RWPE1 (cell line): ENCODE measurements at regions not wholly inside any gene's neighbourhood (a gene's known extent, or its start where the extent isn't known, plus 50 kb on each side); places are given as distances from the start of the nearest gene placed in this dataset.

Experiments
- CTCF ChIA-PET: fragments of 350-600 bp; sonication (Branson Sonifier 250); formaldehyde crosslinking; extraction: SDS; loops from one replicate; lab custom pipeline; 2021; lab: Yijun Ruan, JAX
- POLR2A ChIA-PET: fragments of 400-600 bp; formaldehyde crosslinking; extraction: SDS; loops from one replicate; lab custom pipeline; 2020; ENCODE audit warnings: antibody characterized with exemption; ENCODE audit not compliant: low non-redundant PET; lab: Yijun Ruan, JAX
- DNase-seq: peaks from one replicate; pipeline ENCODE4 v3.0.0; 2012; ENCODE audit warnings: low spot score
- H3K27ac ChIP-seq: fragments of 450-650 bp; 2 replicates; pipeline ENCODE4 v1.5.1; 2017
- TF ChIP-seq, protein P1 (sequence below): fragments of 450-650 bp; conservative IDR thresholded peaks from 2 replicates; pipeline ENCODE4 v1.5.1; 2017; ENCODE audit warnings: low read depth, mild to moderate bottlenecking

DNA sequence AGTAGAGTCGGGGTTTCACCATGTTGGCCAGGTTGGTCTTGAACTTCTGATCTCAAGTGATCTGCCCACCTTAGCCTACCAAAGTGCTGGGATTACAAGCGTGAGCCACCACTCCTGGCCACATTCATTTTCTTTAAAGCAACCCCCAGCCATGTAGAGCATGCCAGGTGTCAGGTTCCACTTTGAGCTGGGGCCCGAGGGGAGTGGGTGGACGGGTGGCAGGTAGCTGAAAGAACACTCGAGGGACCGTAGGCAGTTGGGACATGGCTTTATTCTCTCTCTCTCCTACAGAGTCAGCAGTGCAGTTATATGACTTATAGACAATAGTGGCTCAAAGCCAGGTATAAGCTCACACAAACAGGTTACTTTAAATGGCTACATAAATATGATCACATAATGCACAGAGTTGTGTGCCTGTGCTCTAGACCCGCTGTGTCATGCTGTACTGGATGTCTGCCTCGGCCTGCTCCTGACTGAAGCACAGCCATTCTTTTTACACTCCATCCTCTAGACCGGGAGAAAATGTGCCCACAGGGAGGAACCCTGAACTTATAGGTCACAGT is 60.5 kb upstream of the FAM120A start:
- TF ChIP-seq, protein P1, sequence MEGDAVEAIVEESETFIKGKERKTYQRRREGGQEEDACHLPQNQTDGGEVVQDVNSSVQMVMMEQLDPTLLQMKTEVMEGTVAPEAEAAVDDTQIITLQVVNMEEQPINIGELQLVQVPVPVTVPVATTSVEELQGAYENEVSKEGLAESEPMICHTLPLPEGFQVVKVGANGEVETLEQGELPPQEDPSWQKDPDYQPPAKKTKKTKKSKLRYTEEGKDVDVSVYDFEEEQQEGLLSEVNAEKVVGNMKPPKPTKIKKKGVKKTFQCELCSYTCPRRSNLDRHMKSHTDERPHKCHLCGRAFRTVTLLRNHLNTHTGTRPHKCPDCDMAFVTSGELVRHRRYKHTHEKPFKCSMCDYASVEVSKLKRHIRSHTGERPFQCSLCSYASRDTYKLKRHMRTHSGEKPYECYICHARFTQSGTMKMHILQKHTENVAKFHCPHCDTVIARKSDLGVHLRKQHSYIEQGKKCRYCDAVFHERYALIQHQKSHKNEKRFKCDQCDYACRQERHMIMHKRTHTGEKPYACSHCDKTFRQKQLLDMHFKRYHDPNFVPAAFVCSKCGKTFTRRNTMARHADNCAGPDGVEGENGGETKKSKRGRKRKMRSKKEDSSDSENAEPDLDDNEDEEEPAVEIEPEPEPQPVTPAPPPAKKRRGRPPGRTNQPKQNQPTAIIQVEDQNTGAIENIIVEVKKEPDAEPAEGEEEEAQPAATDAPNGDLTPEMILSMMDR = no peak
- POLR2A ChIA-PET = no interaction called here
- CTCF ChIA-PET = no interaction called here
- no peak overlapping the region for H3K27ac ChIP-seq
- no peak for DNase-seq

DNA sequence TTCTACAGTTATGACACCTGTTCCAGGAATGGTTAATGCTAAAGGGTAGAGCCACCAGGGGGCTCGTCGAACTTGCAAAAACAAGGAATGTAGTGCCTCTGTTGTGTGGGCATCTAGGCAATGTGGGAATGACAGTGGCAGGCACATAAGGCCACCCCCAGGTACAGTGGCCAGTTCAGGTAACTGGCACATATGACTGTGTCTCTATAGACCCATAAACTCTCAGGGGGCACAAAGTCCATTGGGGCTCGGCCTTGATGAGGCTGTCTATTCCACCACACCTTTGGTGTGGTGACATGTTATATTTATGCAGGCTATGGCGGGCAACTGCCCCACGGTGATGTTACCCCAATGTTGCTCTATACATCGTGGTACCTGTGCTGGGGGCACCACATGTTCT is 59.6 kb upstream of the FAM120A start:
- no peak for DNase-seq
- TF ChIP-seq, protein P1 = no peak
- CTCF ChIA-PET = no interaction called here
- no peak overlapping the region for H3K27ac ChIP-seq
- POLR2A ChIA-PET = no interaction called here

DNA sequence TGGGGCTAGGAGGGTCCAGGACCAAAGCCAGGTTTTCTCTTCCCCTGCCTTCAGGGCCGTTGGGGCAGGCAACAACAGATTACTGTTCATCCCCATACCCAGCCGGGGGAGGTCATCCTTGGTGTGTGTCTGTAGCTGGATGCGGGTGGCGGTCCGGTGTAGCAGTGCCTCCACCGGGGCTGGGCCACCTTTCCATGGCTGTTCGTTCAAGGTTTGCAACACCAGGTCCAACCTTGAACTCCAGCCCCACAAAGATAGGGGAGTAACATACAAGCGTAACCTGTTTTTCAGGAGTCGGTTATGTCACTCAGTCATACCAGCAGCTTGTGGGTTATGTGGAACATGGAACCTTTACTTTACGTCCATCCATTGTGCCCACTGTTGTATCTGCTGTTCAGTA is 58.5 kb upstream of the FAM120A start:
- DNase-seq = no peak
- TF ChIP-seq, protein P1 = no peak
- H3K27ac ChIP-seq = no peak overlapping the region
- POLR2A ChIA-PET = no interaction called here
- CTCF ChIA-PET = interaction anchor here (0.6 kb wide), 1 partner anchor 1557 kb away, joined by 3 read pairs; no protein-coding TSS in a partner anchor
